ENCODE measurements at regions not wholly inside any gene's neighbourhood (a gene's known extent, or its start where the extent isn't known, plus 50 kb on each side); places are given as distances from the start of the nearest gene placed in this dataset.

DNA sequence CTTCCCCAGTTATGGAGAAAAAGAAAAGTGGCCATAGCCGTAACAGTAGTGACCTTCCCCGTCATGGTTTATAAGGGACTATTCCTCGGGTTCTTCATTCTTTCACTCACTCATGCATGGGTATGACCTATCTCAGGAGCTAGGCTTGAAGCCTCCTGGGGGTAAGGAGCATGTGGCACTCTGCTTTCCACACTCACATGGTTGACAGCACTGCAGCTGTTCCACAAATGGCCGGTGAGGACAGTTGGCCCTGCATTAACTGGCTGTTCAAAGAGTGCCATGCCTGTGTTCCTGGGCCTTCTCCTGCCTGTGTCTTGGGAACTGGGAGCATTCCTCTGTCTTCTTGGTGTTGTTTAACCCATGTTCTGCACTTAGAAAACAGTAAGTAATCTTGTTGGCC lies 66.2 kb upstream of the PNMA1 start:
- Histone ChIP-seq H3K9me3 (replicated peaks in 1 of 3) (no peaks in the 10 kb centered on the region), H3K36me3 (replicated peaks in 1 of 2) (no peaks in the 10 kb centered on the region), H3K4me3 (no peak overlapping the region), H3K4me1 (replicated peaks in 1 of 2) (peaks cover 34 to 37% of the 10 kb centered on the region in 2 donors), H3K27ac (no peak overlapping the region), H3K27me3 (no peaks in the 10 kb centered on the region)
- TF ChIP-seq, protein P1, sequence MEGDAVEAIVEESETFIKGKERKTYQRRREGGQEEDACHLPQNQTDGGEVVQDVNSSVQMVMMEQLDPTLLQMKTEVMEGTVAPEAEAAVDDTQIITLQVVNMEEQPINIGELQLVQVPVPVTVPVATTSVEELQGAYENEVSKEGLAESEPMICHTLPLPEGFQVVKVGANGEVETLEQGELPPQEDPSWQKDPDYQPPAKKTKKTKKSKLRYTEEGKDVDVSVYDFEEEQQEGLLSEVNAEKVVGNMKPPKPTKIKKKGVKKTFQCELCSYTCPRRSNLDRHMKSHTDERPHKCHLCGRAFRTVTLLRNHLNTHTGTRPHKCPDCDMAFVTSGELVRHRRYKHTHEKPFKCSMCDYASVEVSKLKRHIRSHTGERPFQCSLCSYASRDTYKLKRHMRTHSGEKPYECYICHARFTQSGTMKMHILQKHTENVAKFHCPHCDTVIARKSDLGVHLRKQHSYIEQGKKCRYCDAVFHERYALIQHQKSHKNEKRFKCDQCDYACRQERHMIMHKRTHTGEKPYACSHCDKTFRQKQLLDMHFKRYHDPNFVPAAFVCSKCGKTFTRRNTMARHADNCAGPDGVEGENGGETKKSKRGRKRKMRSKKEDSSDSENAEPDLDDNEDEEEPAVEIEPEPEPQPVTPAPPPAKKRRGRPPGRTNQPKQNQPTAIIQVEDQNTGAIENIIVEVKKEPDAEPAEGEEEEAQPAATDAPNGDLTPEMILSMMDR (IDR thresholded peaks at IDR 0.05): no peak
- no peak for TF ChIP-seq POLR2A (IDR thresholded peaks at IDR 0.05)
- DNase-seq: peak in 2 of 7 donors; percentile 4 to 5
- 87 to 92% (median 90%) methylated on average over 4 of the region's 4 CpGs for WGBS, 4 donors
- intact Hi-C loops (cut with DNase I): no loop called here

DNA sequence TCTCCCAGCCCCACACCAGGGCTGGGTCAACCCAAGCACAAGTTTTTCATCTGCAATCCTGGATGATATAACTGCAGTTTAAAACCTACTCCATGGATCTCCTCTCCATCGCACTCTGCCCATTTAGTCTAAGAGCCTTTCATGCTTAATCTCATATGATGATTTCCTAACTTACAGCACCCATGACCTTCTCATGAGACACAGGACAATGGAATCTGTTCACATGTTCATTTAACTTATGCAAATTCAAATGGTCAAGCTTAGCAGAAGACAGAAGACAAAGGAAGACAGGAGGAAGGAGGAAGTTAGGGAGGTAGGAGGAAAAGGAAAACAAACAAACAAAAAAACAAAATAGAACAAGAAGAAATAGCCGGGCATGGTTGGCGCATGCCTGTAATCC lies 64.6 kb upstream of the PNMA1 start:
- Histone ChIP-seq H3K27ac (no peak overlapping the region), H3K4me1 (replicated peaks in 1 of 2) (peaks cover 22 to 37% of the 10 kb centered on the region in 2 donors), H3K27me3 (no peaks in the 10 kb centered on the region), H3K36me3 (replicated peaks in 1 of 2) (no peaks in the 10 kb centered on the region), H3K4me3 (no peak overlapping the region), H3K9me3 (replicated peaks in 1 of 3) (no peaks in the 10 kb centered on the region)
- WGBS, 4 donors: 80 to 89% (median 88%) methylated on average over 3 of the region's 3 CpGs
- DNase-seq: no peak
- intact Hi-C loops (cut with DNase I): no loop called here
- TF ChIP-seq, protein P1 (IDR thresholded peaks at IDR 0.05): no peak
- TF ChIP-seq POLR2A (IDR thresholded peaks at IDR 0.05): no peak

DNA sequence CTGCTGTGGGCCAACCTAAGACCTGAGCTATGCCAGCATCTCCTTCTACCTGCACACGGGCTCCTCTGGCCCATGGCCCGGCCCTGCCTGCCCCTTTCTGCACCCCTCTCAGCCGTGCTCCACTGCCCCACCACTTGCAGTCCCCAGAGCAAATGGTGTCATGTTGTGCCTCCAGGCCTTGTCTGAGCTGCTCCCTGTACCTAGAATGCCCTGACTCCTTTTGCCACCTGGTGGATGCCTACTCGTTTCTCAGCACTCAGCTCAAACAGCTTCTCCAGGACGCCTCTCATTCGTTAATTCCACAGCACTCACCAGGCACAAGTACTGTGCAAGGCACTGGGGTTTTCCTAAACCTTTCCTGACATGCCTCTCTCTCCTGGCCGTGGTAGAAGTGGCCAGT lies 63.2 kb upstream of the PNMA1 start:
- DNase-seq: peak in 1 of 7 donors; percentile 12
- Histone ChIP-seq H3K4me1 (replicated peaks in 1 of 2) (peaks cover 11 to 29% of the 10 kb centered on the region in 2 donors), H3K36me3 (replicated peaks in 1 of 2) (no peaks in the 10 kb centered on the region), H3K27me3 (no peaks in the 10 kb centered on the region), H3K9me3 (replicated peaks in 1 of 3) (no peaks in the 10 kb centered on the region), H3K4me3 (no peak overlapping the region), H3K27ac (no peak overlapping the region)
- intact Hi-C loops (cut with DNase I): no loop called here
- TF ChIP-seq, protein P1 (IDR thresholded peaks at IDR 0.05): no peak
- no peak for TF ChIP-seq POLR2A (IDR thresholded peaks at IDR 0.05)
- WGBS, 4 donors: 84 to 88% (median 86%) methylated on average over 7 of the region's 7 CpGs

DNA sequence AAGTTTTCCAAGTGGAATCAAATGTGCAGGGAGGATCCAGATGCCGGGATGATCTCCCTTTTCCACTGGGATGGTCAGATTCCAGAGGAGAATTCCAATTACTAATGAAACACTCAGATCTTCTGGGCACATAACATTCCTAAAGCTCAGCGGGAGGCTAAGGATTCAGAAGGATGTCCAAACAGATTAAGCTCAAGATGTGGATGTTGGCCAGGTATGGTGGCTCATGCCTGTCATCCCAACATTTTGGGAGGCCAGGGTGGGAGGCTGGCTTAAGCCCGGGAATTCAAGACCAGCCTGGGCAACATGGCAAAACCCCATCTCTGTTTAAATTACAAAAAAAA lies 62.0 kb upstream of the PNMA1 start:
- peak in 1 of 7 donors; percentile 4 for DNase-seq
- TF ChIP-seq, protein P1 (IDR thresholded peaks at IDR 0.05): no peak
- TF ChIP-seq POLR2A (IDR thresholded peaks at IDR 0.05): no peak
- no peak overlapping the region for H3K4me3 ChIP-seq
- WGBS, 4 donors: 68 to 97% (median 88%) methylated on average over 2 to 3 of the region's 3 CpGs
- intact Hi-C loops (cut with DNase I): no loop called here
- H3K27ac ChIP-seq: peak overlapping the region in 2 of 5 donors; percentile 13 to 53
- H3K36me3 ChIP-seq (replicated peaks in 1 of 2): no peaks in the 10 kb centered on the region
- H3K27me3 ChIP-seq: no peaks in the 10 kb centered on the region
- H3K9me3 ChIP-seq (replicated peaks in 1 of 3): no peaks in the 10 kb centered on the region
- peaks cover 22 to 40% of the 10 kb centered on the region in 2 donors for H3K4me1 ChIP-seq (replicated peaks in 1 of 2)

All from adrenal gland (tissue), 9 donors.